GM23248 (cell line): ENCODE measurements at regions not wholly inside any gene's neighbourhood (a gene's known extent, or its start where the extent isn't known, plus 50 kb on each side); places are given as distances from the start of the nearest gene placed in this dataset.

Source experiments
- DNase-seq: peaks from one replicate; pipeline ENCODE4 v3.0.0-alpha.2; 2015
- H2AFZ ChIP-seq: fragments of 200-600 bp; sonication (generic); 2 replicates; pipeline ENCODE4 v1.6.1; 2016; ENCODE audit warnings: antibody characterized with exemption
- H3F3A ChIP-seq: fragments of 200-600 bp; sonication (generic); 2 replicates; pipeline ENCODE4 v1.6.1; 2016; ENCODE audit warnings: mild to moderate bottlenecking, antibody characterized with exemption, mixed run types; ENCODE audit not compliant: insufficient read depth
- H3K27ac ChIP-seq: fragments of 200-600 bp; sonication (generic); 2 replicates; pipeline ENCODE4 v1.5.1; 2016; ENCODE audit warnings: mild to moderate bottlenecking
- H3K27me3 ChIP-seq: fragments of 200-600 bp; sonication (generic); replicated peaks from 2 replicates; pipeline ENCODE4 v1.6.1; 2016; ENCODE audit warnings: mild to moderate bottlenecking; ENCODE audit not compliant: insufficient read depth
- H3K36me3 ChIP-seq: fragments of 200-600 bp; sonication (generic); 2 replicates; pipeline ENCODE4 v1.6.1; 2016; ENCODE audit warnings: low read depth, mild to moderate bottlenecking
- H3K4me1 ChIP-seq: fragments of 200-600 bp; sonication (generic); 2 replicates; pipeline ENCODE4 v1.6.1; 2016; ENCODE audit warnings: mild to moderate bottlenecking; ENCODE audit not compliant: insufficient read depth
- H3K4me2 ChIP-seq: fragments of 200-600 bp; sonication (generic); one replicate; pipeline ENCODE4 v1.6.1; 2016; ENCODE audit warnings: mild to moderate bottlenecking; ENCODE audit not compliant: unreplicated experiment
- H3K4me3 ChIP-seq: fragments of 200-600 bp; sonication (generic); 2 replicates; pipeline ENCODE4 v1.5.1; 2016; ENCODE audit warnings: mild to moderate bottlenecking
- H3K79me2 ChIP-seq: fragments of 200-600 bp; sonication (generic); 2 replicates; pipeline ENCODE4 v1.6.1; 2016; ENCODE audit warnings: mild to moderate bottlenecking; ENCODE audit not compliant: insufficient read depth
- H3K9ac ChIP-seq: fragments of 200-600 bp; sonication (generic); 2 replicates; pipeline ENCODE4 v1.6.1; 2016; ENCODE audit warnings: mild to moderate bottlenecking
- H3K9me2 ChIP-seq: fragments of 200-600 bp; sonication (generic); 2 replicates; pipeline ENCODE4 v1.6.1; 2016; ENCODE audit warnings: mixed run types, mild to moderate bottlenecking, moderate library complexity; ENCODE audit not compliant: insufficient read depth
- H3K9me3 ChIP-seq: fragments of 200-600 bp; sonication (generic); one replicate; pipeline ENCODE4 v1.6.1; 2017; ENCODE audit warnings: low read depth
- H4K20me1 ChIP-seq: fragments of 200-600 bp; sonication (generic); 2 replicates; pipeline ENCODE4 v1.6.0; 2016; ENCODE audit not compliant: insufficient read depth
- EZH2 ChIP-seq: fragments of 200-600 bp; sonication (generic); IDR thresholded peaks from 2 replicates; pipeline ENCODE4 v1.6.1; 2018; ENCODE audit warnings: antibody characterized with exemption, mild to moderate bottlenecking; ENCODE audit not compliant: insufficient read depth, poor library complexity, severe bottlenecking
- EZH2phosphoT487 ChIP-seq: fragments of 200-600 bp; sonication (generic); IDR thresholded peaks from 2 replicates; pipeline ENCODE4 v1.6.1; 2018; ENCODE audit warnings: antibody characterized with exemption, moderate library complexity, mild to moderate bottlenecking, low read depth; ENCODE audit not compliant: insufficient read depth
- WGBS, 2 experiments: methylation state at CpG; one replicate each; pipeline ENCODE4 v1.1.6; 2015 to 2017; ENCODE audit warnings: low lambda C conversion rate in 2 of 2, low coverage in 1 of 2; ENCODE audit errors: missing lambda C conversion rate in 2 of 2; 5-methylcytosine and 5-hydroxymethylcytosine counted together
- in situ Hi-C: fragments of 300-500 bp; cut with MboI; formaldehyde crosslinking; loops from 2 replicates; pipeline ENCODE4 v1.15.0; 2020

- Histone ChIP-seq H2AFZ (no peak overlapping the region), H4K20me1 (no peaks in the 10 kb centered on the region), H3K27ac (no peak overlapping the region), H3K4me3 (no peak overlapping the region), H3K79me2 (no peaks in the 10 kb centered on the region), H3K4me2 (no peak overlapping the region), H3K9me3 (no peaks in the 10 kb centered on the region), H3F3A (no peaks in the 10 kb centered on the region), H3K36me3 (no peaks in the 10 kb centered on the region), H3K27me3 (no peaks in the 10 kb centered on the region), H3K9ac (no peak overlapping the region), H3K4me1 (no peaks in the 10 kb centered on the region), H3K9me2 (no peaks in the 10 kb centered on the region)
- in situ Hi-C loops = no loop called here
- DNase-seq = no peak
- no peak for TF ChIP-seq EZH2phosphoT487
- no peak for TF ChIP-seq EZH2
- WGBS, 2 experiments = 42 to 46% methylated on average over 8 of the region's 8 CpGs
Observed at GRCh38 chr10:131553581-131553980, 242.1 kb upstream of the TCERG1L start.

GRCh38 chr10:131554821-131555220, 243.3 kb upstream of the TCERG1L start:
- Histone ChIP-seq H2AFZ (no peak overlapping the region), H3K4me3 (no peak overlapping the region), H3K79me2 (no peaks in the 10 kb centered on the region), H4K20me1 (no peaks in the 10 kb centered on the region), H3K9me3 (no peaks in the 10 kb centered on the region), H3K4me2 (no peak overlapping the region), H3K9me2 (no peaks in the 10 kb centered on the region), H3K4me1 (no peaks in the 10 kb centered on the region), H3K27me3 (no peaks in the 10 kb centered on the region), H3K36me3 (no peaks in the 10 kb centered on the region), H3K27ac (no peak overlapping the region), H3K9ac (no peak overlapping the region), H3F3A (no peaks in the 10 kb centered on the region)
- TF ChIP-seq EZH2 = no peak
- TF ChIP-seq EZH2phosphoT487 = no peak
- DNase-seq = no peak
- WGBS, 2 experiments = 57 to 60% methylated on average over 11 of the region's 11 CpGs
- in situ Hi-C loops = no loop called here

- Histone ChIP-seq H3K79me2 (no peaks in the 10 kb centered on the region), H3K9me3 (no peaks in the 10 kb centered on the region), H3K4me2 (no peak overlapping the region), H3F3A (no peaks in the 10 kb centered on the region), H3K4me1 (no peaks in the 10 kb centered on the region), H3K9ac (no peak overlapping the region), H3K27me3 (no peaks in the 10 kb centered on the region), H3K4me3 (no peak overlapping the region), H3K27ac (no peak overlapping the region), H3K36me3 (no peaks in the 10 kb centered on the region), H4K20me1 (no peaks in the 10 kb centered on the region), H3K9me2 (no peaks in the 10 kb centered on the region), H2AFZ (no peak overlapping the region)
- WGBS, 2 experiments = 31 to 36% methylated on average over 7 of the region's 7 CpGs
- TF ChIP-seq EZH2phosphoT487 (no peak), EZH2 (no peak)
- in situ Hi-C loops = no loop called here
- no peak for DNase-seq
Observed at GRCh38 chr10:131555406-131555805, 243.9 kb upstream of the TCERG1L start.

- H2AFZ ChIP-seq = no peak overlapping the region
- H4K20me1 ChIP-seq = no peaks in the 10 kb centered on the region
- H3K27ac ChIP-seq = no peak overlapping the region
- H3K4me3 ChIP-seq = no peak overlapping the region
- no peaks in the 10 kb centered on the region for H3K79me2 ChIP-seq
- no peaks in the 10 kb centered on the region for H3F3A ChIP-seq
- in situ Hi-C loops = no loop called here
- no peaks in the 10 kb centered on the region for H3K9me3 ChIP-seq
- TF ChIP-seq EZH2 (no peak), EZH2phosphoT487 (no peak)
- H3K4me2 ChIP-seq = no peak overlapping the region
- H3K4me1 ChIP-seq = no peaks in the 10 kb centered on the region
- no peaks in the 10 kb centered on the region for H3K9me2 ChIP-seq
- 46 to 47% methylated on average over 16 to 17 of the region's 17 CpGs for WGBS, 2 experiments
- H3K9ac ChIP-seq = no peak overlapping the region
- H3K36me3 ChIP-seq = no peaks in the 10 kb centered on the region
- DNase-seq = no peak
- no peaks in the 10 kb centered on the region for H3K27me3 ChIP-seq
Observed at GRCh38 chr10:131556061-131556896, 244.8 kb upstream of the TCERG1L start.
